ENCODE measurements at regions not wholly inside any gene's neighbourhood (a gene's known extent, or its start where the extent isn't known, plus 50 kb on each side); places are given as distances from the start of the nearest gene placed in this dataset.

DNA sequence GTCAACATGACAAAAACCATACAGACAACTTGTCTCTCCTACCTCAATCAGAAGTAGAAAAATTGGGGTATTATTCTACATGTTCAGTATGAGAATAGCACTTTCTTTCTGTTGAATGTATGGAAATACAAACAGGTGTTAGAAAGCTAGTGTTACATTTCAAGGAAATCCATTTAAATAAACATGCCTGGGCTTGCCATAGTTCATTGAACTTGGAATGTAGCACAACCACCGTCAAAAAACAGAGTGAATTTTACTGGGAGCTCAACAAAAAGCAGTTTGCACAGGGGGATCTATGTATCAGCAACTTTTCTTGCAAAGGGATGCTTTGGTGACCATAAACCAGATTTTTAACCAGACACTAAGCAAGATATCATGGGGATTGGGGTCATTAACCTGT is 307.9 kb upstream of the SMARCA2 start:
- no peak overlapping the region for H3K4me2 ChIP-seq (ENCODE audit: extremely low read depth, insufficient read depth, low read length)
- H3K36me3 ChIP-seq (ENCODE audit: control insufficient read depth, insufficient read depth, low read length): no peaks in the 10 kb centered on the region
- no peaks in the 10 kb centered on the region for H3K27me3 ChIP-seq (ENCODE audit: control insufficient read depth, insufficient read depth, low read length)
- no peaks in the 10 kb centered on the region for H3K4me1 ChIP-seq (ENCODE audit: control insufficient read depth, extremely low read depth, insufficient read depth, low read length)
- no peak overlapping the region for H2AFZ ChIP-seq (ENCODE audit: low read length)
- H3K9me3 ChIP-seq (ENCODE audit: control insufficient read depth, insufficient read depth, low read depth, low read length): no peaks in the 10 kb centered on the region
- no peaks in the 10 kb centered on the region for H3K79me2 ChIP-seq (ENCODE audit: control insufficient read depth, insufficient read depth, low read length)
- H3K4me3 ChIP-seq (replicated peaks in 1 of 4; ENCODE audit: control extremely low read depth in 1 of 4, insufficient read depth in 1 of 4, low read depth in 3 of 4, low read length in 4 of 4): no peak overlapping the region
- no peak overlapping the region for H3K27ac ChIP-seq (ENCODE audit: insufficient read depth, low read length)
- no peaks in the 10 kb centered on the region for H4K20me1 ChIP-seq (ENCODE audit: control insufficient read depth, extremely low read depth, insufficient read depth, low read length)
- TF ChIP-seq EZH2 (IDR thresholded peaks at IDR 0.05; ENCODE audit: low read length, missing control alignments): no peak
- TF ChIP-seq CTCF (conservative IDR thresholded peaks at IDR 0.05 in 1 of 2, IDR thresholded peaks at IDR 0.05 in 1 of 2; ENCODE audit: low read depth in 1 of 2, low read length in 2 of 2): no peak
- no peak for DNase-seq (ENCODE audit: low read depth in 2 of 2)
- no peak overlapping the region for H3K9ac ChIP-seq (ENCODE audit: insufficient read depth, low read length)

DNA sequence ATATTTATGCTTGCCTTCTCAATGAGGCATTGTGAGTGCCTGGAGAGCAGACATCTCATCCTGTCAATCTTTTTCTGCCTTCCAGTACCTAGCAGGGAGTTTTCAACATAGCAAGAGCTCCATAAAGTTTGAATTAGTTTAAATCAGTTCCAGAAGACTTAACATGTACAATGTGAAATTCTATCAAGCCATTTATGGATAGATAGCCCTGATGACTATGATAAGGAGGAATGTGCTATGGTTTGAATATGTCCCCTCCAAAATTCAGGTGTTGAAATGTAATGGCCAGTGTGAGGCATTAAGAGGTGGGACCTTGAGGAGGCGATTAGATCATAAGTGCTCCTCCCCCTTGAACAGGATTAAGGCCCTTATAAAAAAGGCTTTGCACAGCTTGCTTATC is 306.9 kb upstream of the SMARCA2 start:
- Histone ChIP-seq H3K4me1 (ENCODE audit: control insufficient read depth, extremely low read depth, insufficient read depth, low read length) (no peaks in the 10 kb centered on the region), H3K27me3 (ENCODE audit: control insufficient read depth, insufficient read depth, low read length) (no peaks in the 10 kb centered on the region), H3K4me3 (replicated peaks in 1 of 4; ENCODE audit: control extremely low read depth in 1 of 4, insufficient read depth in 1 of 4, low read depth in 3 of 4, low read length in 4 of 4) (no peak overlapping the region), H3K36me3 (ENCODE audit: control insufficient read depth, insufficient read depth, low read length) (no peaks in the 10 kb centered on the region), H3K9me3 (ENCODE audit: control insufficient read depth, insufficient read depth, low read depth, low read length) (no peaks in the 10 kb centered on the region), H3K79me2 (ENCODE audit: control insufficient read depth, insufficient read depth, low read length) (no peaks in the 10 kb centered on the region), H4K20me1 (ENCODE audit: control insufficient read depth, extremely low read depth, insufficient read depth, low read length) (no peaks in the 10 kb centered on the region), H2AFZ (ENCODE audit: low read length) (no peak overlapping the region), H3K9ac (ENCODE audit: insufficient read depth, low read length) (no peak overlapping the region), H3K4me2 (ENCODE audit: extremely low read depth, insufficient read depth, low read length) (no peak overlapping the region), H3K27ac (ENCODE audit: insufficient read depth, low read length) (no peak overlapping the region)
- TF ChIP-seq EZH2 (IDR thresholded peaks at IDR 0.05; ENCODE audit: low read length, missing control alignments) (no peak), CTCF (conservative IDR thresholded peaks at IDR 0.05 in 1 of 2, IDR thresholded peaks at IDR 0.05 in 1 of 2; ENCODE audit: low read depth in 1 of 2, low read length in 2 of 2) (no peak)
- DNase-seq (ENCODE audit: low read depth in 2 of 2): no peak

GRCh38 chr9:1709347-1709746 is 305.8 kb upstream of the SMARCA2 start:
- H3K27me3 ChIP-seq (ENCODE audit: control insufficient read depth, insufficient read depth, low read length): no peaks in the 10 kb centered on the region
- H3K79me2 ChIP-seq (ENCODE audit: control insufficient read depth, insufficient read depth, low read length): no peaks in the 10 kb centered on the region
- DNase-seq (ENCODE audit: low read depth in 2 of 2): no peak
- no peaks in the 10 kb centered on the region for H4K20me1 ChIP-seq (ENCODE audit: control insufficient read depth, extremely low read depth, insufficient read depth, low read length)
- no peak overlapping the region for H3K9ac ChIP-seq (ENCODE audit: insufficient read depth, low read length)
- H3K36me3 ChIP-seq (ENCODE audit: control insufficient read depth, insufficient read depth, low read length): no peaks in the 10 kb centered on the region
- H3K9me3 ChIP-seq (ENCODE audit: control insufficient read depth, insufficient read depth, low read depth, low read length): no peaks in the 10 kb centered on the region
- no peak overlapping the region for H3K4me3 ChIP-seq (replicated peaks in 1 of 4; ENCODE audit: control extremely low read depth in 1 of 4, insufficient read depth in 1 of 4, low read depth in 3 of 4, low read length in 4 of 4)
- no peak overlapping the region for H3K4me2 ChIP-seq (ENCODE audit: extremely low read depth, insufficient read depth, low read length)
- H3K27ac ChIP-seq (ENCODE audit: insufficient read depth, low read length): no peak overlapping the region
- no peaks in the 10 kb centered on the region for H3K4me1 ChIP-seq (ENCODE audit: control insufficient read depth, extremely low read depth, insufficient read depth, low read length)
- TF ChIP-seq EZH2 (IDR thresholded peaks at IDR 0.05; ENCODE audit: low read length, missing control alignments) (no peak), CTCF (conservative IDR thresholded peaks at IDR 0.05 in 1 of 2, IDR thresholded peaks at IDR 0.05 in 1 of 2; ENCODE audit: low read depth in 1 of 2, low read length in 2 of 2) (no peak)
- no peak overlapping the region for H2AFZ ChIP-seq (ENCODE audit: low read length)

Data from fibroblast of lung (primary cell).